HG03575 (cell line): ENCODE measurements at regions not wholly inside any gene's neighbourhood (a gene's known extent, or its start where the extent isn't known, plus 50 kb on each side); places are given as distances from the start of the nearest gene placed in this dataset.
"Not testable (repeated sequence)": the region's sequence is repeated elsewhere in the genome, so short reads cannot be mapped to it uniquely, and the experiment has no call there.

Experiments
- ATAC-seq: cut with Tn5 transposase; IDR thresholded peaks from one replicate; pipeline ENCODE4 v1.9.1; 2021; ENCODE audit not compliant: unreplicated experiment, insufficient number of reproducible peaks, low FRiP score; ENCODE audit errors: extremely low read depth

DNA sequence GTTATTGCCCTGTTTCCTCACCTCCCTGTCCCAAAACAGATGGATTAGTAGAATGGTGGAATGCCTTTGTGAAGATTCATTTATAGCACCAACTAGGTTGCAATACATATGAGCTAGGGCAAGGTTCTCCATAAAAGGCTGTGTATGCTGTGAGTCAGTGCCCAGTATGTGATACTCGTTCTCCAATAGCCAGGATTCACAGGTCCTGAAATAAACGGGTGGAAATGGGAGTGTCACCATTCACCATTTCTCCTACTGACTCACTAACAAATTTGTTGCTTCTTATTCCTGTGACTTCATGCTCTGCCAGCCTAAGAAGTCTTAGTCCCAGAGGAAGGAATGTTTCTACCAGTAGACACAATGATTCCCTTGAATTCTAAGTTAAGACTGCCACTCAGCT, 1745.4 kb downstream of the SLITRK1 start:
- ATAC-seq: no peak

DNA sequence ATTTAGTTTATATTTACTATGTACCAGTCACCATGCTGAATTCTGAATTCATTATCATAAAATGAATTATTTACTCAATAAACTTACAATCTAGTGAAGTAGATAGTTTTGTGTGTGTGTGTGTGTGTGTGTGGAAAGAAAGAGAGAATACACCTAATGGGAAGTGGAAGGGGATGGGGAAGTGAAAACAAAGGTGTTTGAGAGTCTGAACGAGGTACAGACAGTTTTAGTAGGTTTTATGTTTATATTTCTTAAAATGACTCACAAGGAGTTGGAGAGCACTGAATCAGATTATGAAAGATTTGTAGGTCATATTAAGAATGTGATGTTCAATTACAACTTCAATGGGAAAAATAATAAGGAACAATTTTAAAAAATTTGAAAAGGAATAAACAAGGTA, 1753.0 kb downstream of the SLITRK1 start:
- ATAC-seq: no peak

DNA sequence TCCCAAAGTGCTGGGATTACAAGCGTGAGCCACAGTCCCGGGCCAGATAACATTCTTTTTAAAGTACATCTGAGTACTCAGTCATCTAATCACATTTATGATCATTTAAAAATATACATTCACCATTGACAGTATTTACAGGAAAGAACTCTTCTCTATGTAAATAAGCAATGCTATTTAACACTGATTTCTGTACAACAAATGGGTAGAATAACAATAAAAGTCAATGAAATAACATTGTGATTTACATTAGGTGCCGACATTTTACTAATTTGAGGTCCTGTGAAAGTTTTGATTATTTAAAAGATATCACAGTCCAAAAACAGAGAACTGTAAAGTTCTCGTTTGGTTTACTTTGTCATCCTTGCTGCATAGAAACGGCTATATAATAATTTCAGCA, 1763.7 kb downstream of the SLITRK1 start:
- ATAC-seq: no peak

DNA sequence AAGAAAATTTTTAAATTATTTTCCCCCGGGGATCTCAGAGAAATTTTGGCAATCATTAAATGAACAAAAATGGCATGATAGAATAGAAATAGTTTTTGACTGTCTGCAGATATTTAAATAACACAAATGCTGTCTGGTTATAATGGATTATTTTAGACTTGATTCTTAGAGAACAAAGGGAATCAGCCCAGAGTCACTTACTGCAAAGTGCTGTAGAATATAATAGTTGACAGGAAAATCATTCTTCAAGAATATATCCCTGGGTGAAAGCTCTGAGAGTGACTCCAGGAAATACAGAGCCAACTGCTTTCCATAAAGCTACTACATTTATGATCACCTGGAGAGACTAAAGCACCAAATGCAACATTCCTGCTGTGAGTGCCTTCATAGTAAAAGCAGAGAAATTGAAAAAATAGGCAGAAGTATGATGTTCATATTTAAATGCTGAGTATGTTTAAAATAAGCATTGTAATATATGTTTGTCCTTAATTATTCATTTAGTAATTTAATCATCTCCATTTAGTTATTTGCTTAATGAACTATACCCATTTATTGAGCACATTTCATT, 1765.8 kb downstream of the SLITRK1 start:
- no peak for ATAC-seq

DNA sequence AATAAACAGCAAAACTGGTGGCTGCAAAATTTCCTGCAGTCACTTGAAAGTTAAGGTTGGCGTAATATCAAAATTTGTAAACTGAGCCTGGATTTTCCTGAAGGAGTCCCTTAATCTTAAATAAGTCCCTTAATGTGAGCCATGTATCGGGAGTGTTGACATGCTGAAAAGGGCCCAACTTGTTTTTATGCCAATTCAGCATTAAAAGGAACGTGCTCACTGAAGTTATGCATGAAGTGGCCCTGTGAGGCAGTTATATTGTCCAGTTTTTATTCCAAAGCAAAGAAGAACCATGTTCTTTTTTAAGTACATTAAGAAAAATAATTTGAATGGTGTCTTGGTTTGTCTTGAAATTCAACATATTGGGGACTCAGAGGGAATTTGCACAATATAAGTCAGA, 1766.9 kb downstream of the SLITRK1 start:
- ATAC-seq: no peak

DNA sequence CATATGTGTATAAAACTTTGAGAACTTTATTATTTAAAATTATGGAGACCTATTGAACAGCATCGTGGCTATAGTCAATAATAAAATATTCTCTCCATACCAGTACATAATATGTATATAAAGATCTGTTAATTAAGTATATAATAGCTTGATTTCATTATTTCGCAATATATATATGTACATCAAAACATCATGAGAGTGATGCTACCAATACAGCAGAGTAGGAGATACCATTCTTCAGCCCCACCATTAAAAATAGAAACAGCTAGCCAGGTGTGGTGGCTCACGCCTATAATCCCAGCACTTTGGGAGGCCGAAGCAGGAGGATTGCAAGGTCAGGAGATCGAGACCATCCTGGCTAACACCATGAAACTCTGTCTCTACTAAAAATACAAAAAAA, 1755.3 kb upstream of the SPRY2 start:
- ATAC-seq: no peak

DNA sequence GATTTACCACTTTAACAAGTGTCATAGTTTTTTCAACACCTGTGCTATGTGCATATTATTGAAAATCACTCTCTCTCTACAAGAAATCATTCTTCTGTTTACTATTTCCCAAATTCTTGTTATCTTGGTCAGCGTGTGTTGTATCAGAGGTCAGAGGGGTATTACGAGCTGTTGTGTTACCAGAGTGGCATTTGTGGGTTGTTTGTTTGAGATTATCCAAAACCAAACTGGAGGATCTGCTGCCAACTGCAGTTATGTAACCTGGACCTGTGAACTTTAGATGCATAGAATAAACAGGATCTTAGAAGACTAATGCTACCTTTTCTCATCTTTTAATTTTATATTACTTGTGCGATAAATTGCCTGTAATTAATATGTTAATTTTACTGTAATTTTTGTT, 1751.4 kb upstream of the SPRY2 start:
- ATAC-seq: no peak

DNA sequence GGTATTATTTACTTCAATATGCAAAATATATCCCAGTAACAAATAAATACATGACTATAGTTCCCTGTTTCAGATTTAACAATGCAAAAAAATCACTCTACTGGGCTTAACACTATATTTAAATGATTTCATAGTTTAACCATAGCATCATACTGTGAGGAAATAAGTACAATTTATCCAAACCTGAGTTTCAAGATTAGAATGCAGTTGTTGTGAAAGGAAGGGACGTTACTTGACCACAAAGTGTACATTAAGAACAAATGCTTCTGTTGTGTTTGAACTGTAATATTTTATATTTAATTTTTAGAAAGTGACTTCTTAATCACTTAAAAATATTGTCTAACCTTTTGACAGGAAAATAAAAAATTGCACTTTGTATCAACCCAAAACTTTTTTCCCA, 1747.9 kb upstream of the SPRY2 start:
- no peak for ATAC-seq

DNA sequence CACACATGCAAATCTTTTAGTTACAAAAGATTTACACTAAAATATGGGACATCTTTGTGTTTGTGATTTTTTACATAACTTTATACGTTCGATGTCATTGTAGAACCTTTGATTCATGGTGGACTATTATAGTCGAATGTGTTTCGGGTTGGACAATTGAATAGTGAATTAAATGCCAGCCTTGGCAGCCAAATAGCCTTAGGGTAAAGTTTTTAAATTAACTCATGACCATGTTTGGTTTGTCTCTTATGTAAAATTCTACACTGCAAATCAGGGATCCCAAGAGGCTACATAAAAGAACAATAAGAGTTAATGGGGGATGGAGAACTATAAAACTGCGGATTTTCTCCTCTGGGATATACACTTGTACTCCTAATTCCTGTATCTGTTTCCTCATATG, 1735.6 kb upstream of the SPRY2 start:
- no peak for ATAC-seq

DNA sequence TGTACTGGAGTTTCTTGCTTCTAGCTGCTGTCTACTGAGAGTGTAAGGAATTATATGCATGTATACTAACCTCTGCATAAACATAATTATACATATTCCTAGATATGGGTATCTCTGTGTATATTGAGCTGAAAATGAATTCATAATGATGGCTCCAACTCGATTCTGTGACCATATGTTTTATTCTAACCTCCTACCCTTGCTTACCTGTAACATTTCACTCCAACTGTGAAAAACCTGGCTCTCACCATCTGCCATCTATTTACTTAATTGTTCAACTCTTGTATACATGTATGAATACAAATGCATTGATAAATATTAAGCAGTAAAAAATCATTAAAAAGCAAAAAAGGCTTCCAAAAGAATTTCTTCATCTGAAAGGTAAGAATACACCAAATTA, 1729.5 kb upstream of the SPRY2 start:
- ATAC-seq: no peak

DNA sequence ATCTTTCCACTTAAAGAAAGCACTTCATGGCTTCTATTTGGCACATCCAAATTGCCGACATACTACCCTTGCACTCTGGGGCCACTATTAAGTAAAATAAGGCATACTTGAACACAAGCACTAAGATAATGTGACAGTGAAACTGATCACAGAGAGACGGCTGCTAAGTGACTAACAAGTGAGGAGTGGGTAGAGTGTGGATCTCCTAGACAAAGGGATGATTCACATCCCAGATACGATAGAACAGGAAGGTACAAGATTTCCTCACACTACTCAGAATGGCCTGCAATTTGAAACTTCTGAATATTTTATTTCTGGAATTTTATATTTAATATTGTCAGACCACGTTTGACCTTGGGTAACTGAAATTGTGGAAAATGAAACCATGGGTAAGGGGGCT, 1721.8 kb upstream of the SPRY2 start:
- no peak for ATAC-seq

DNA sequence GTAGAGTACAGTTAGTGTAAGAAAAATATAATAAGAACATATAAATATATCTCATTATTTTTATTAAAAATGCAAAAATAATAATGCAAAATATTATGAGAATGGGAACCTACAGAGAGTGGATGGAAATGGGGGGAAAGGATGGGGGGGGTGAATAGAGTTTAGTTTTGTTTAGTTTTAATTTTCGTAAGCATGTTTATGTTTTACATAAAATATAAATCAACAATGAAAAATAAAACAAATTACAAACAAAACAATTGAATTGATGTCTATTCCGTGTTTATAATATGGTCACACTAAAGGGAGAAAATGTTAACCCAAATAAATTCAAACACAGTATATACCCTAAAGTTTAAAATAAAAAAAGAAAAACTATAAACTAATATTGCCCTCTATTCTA, 1717.4 kb upstream of the SPRY2 start:
- ATAC-seq: no peak

DNA sequence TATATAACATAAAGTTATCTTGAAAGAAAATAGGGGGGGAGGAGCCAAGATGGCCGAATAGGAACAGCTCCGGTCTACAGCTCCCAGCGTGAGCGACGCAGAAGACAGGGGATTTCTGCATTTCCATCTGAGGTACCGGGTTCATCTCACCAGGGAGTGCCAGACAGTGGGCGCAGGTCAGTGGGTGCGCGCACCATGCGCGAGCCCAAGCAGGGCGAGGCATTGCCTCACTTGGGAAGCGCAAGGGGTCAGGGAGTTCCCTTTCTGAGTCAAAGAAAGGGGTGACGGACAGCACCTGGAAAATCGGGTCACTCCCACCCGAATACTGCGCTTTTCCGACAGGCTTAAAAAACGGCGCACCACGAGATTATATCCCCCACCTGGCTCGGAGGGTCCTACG, 1704.4 kb upstream of the SPRY2 start:
- ATAC-seq: not testable (repeated sequence)

DNA sequence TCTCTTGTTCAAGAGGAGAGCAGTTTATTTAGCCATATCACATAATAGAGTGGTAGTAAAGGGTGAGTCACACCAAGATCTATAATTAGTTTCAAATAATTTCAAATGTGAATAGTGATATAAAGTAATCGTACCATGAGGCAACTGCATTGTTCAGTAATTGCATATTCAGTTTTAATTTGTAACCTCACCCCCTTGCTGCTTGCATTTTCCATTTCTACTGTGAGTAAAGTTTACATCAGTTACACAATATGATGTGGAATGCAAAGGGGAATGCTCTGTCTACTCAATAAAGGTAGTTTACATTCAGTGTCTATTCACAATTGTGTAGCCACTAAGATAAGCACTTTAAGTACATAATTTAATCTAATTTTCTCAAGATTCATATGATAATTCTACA, 1695.7 kb upstream of the SPRY2 start:
- ATAC-seq: no peak

DNA sequence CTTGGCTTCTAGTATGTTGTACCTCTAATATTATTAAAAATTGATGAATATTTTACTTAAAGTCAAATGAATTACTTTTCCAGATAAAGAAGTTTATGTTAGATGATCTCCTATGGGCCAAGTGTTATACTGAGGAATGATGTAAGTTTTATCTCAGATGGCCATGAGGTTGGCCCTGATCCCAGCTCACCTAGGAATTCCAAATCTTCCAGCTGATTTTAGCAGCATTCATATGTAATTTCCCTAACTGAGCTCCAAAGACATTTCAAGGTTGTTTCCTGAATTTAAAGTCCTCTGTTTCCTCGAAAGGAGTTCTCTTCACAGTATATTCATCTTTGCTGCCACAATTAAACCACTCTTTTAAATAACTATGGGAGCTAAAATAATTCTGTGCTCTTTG, 1670.4 kb upstream of the SPRY2 start:
- ATAC-seq: no peak

DNA sequence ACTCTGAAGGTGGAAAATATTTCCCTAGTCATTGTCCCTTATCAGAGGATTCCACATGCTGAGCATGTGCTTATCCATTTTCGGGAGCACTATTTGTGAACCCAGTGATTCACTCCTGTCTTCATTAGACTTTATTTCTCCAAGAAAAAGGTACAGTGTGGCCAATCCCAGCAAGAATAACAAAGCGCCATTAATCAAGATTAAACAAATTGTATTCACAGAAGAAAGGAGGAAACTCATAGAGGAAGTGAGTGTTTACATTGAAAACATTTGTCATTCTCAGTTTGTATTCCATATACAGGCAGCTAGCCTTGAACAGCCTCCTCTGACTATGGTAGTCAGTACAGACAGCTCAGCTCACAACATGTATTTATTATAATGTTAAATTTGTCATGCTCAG, 1669.9 kb upstream of the SPRY2 start:
- ATAC-seq: no peak

DNA sequence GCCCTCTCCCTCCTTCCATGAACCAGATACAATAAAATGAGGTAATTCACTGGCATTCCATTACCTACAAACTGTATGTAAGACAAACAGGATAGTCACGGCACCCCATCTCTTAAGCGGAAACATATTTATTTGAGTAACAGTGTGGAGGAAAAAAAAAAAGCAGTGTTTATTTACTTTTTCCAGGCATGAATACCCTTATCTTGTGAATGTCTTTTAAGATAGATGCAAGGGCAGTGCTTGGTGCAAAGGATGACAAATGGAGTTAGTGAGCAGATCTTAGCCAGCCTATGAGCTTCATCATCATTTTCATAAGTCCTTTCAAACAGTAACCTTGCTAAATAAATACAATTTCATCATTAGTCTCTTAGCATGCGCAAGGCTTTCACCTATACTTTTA, 1661.8 kb upstream of the SPRY2 start:
- no peak for ATAC-seq

DNA sequence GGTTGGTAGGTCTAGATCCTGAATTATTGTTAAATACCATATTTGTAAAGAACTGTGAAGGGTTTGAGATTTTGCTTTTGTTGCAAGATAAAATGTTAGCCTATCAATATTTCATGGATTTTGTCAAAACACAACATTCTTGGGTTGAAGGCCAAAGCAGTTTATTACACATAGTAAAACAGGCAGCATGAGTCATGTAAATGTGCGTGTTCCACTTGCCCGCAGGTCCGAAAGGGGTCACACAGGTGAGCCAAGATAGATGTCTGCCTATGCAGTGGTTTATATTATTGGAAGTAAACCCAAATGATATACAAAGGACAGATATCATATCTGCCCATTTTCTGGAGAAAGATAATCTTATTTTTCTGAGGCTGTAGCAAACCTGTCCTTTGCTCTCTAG, 1654.4 kb upstream of the SPRY2 start:
- no peak for ATAC-seq

DNA sequence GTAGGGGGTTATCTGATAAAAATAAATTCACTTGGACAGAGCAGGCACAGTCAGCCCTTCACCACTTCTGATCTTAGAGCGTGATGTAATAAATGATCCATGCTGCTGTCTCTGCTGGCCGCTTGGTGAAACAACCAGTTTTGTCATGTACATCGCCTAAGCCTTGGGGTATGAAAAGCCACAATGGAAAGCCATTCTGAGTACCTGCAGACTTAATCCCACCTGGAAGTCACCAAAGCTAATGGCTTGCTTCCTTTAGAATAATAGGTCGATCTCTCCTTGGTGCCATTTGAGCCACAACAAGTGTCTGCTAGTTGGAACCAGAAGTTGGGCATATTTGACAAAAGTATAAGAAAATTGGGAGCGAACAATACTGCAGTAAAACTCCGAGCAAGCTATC, 1649.7 kb upstream of the SPRY2 start:
- no peak for ATAC-seq

DNA sequence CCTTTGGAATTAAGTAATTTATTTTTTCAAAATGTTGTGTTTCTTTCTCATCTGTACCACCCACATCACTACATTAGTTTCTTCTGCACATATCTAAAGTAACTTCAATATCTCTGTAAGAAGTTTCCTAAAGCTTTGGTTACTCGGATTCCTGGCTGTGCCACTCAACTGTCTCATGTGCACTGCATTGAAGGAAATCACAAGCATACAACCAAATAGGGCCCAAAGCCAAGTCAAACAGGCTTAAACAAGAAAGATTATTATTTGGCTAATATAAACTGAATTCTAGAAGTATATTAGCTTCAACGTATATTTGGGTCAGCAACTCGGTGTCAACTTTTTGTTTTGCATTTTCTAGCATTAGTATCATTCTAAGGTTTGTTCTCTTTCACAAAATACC, 1647.6 kb upstream of the SPRY2 start:
- no peak for ATAC-seq

DNA sequence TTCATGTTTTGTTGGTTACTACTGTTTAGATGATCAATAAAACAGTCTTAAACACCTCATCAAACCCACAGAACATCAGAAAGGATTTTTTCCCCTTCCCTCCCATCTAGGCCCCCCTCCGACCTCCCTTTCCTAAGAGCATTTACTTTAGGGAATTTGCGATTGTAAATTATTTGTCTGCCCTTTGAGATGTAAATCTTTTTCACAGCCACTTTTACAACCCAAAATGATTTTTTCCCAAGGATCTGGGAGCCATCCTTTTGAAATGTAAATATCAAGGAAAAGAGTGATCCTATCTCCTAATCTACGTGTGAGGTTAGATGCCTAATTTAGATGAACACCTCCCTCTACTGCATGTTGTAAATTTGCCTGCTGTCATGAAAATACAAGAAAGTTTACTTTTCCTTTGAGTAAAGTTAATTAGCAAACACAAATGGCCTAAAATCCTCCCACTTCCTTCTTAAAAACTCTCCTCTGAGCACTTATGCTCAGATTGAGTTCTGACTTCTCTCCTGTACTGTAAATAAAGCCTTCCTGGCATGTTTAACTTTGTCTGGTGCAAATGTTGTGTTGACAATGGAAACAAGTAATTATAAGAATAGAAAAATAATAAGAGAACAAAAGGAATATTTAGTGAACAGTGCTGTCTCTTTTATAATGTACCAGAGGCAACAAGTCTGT, 1646.9 kb upstream of the SPRY2 start:
- no peak for ATAC-seq
